Lower leg skin (tissue), 4 donors: ENCODE measurements at regions not wholly inside any gene's neighbourhood (a gene's known extent, or its start where the extent isn't known, plus 50 kb on each side); places are given as distances from the start of the nearest gene placed in this dataset.

ENCODE experiments used
- DNase-seq, 2 donors: peaks; one replicate each; pipeline ENCODE4 v3.0.0-alpha.2; 2019; ENCODE audit warnings: low spot score in 2 of 2
- H3K4me3 ChIP-seq: fragments of 200-600 bp; sonication (generic); 2 replicates; pipeline ENCODE4 v1.5.1; 2017; ENCODE audit warnings: mild to moderate bottlenecking, low read depth; ENCODE audit not compliant: poor library complexity, severe bottlenecking
- CTCF ChIP-seq, 3 donors: fragments of 450-650 bp; IDR thresholded peaks; one replicate each; pipeline ENCODE4 v1.5.1; 2016; ENCODE audit warnings: antibody characterized with exemption in 3 of 3, mild to moderate bottlenecking in 3 of 3, moderate library complexity in 2 of 3
- POLR2A ChIP-seq, 2 donors: fragments of 450-650 bp; IDR thresholded peaks; one replicate each; pipeline ENCODE4 v1.6.1; 2016 to 2017; ENCODE audit warnings: antibody characterized with exemption in 2 of 2, mild to moderate bottlenecking in 1 of 2, moderate library complexity in 1 of 2
- WGBS, 2 donors: methylation state at CpG; one replicate each; pipeline ENCODE4 v1.1.5; 2018; 5-methylcytosine and 5-hydroxymethylcytosine counted together
- intact Hi-C: fragments of 100-400 bp; cut with DNase I; formaldehyde crosslinking; loops from one replicate; pipeline ENCODE4 v1.15.0; 2023; ENCODE audit warnings: low total_unique reads

GRCh38 chr9:96050861-96051155 is 175.3 kb downstream of the ERCC6L2 start:
- TF ChIP-seq POLR2A (IDR thresholded peaks at IDR 0.05) (no peak), CTCF (IDR thresholded peaks at IDR 0.05) (no peak)
- intact Hi-C loops, result no loop called here
- 92% methylated on average over 7 of the region's 7 CpGs for WGBS, 2 donors
- no peak for DNase-seq
- no peak overlapping the region for H3K4me3 ChIP-seq

GRCh38 chr9:96050048-96050860 is 174.8 kb downstream of the ERCC6L2 start:
- intact Hi-C loops, result no loop called here
- H3K4me3 ChIP-seq, result no peak overlapping the region
- no peak for DNase-seq
- 90 to 91% methylated on average over 29 to 30 of the region's 30 CpGs for WGBS, 2 donors
- TF ChIP-seq CTCF (IDR thresholded peaks at IDR 0.05) (no peak), POLR2A (IDR thresholded peaks at IDR 0.05) (no peak)

GRCh38 chr9:96048956-96049831 is 173.7 kb downstream of the ERCC6L2 start:
- H3K4me3 ChIP-seq, result no peak overlapping the region
- intact Hi-C loops, result no loop called here
- no peak for DNase-seq
- TF ChIP-seq CTCF (IDR thresholded peaks at IDR 0.05) (no peak), POLR2A (IDR thresholded peaks at IDR 0.05) (no peak)
- WGBS, 2 donors, result 69 to 72% methylated on average over 36 to 37 of the region's 39 CpGs

- H3K4me3 ChIP-seq, result no peak overlapping the region
- intact Hi-C loops, result no loop called here
- WGBS, 2 donors, result 52 to 56% methylated on average over 24 of the region's 24 CpGs
- TF ChIP-seq CTCF (IDR thresholded peaks at IDR 0.05), result no peak
- DNase-seq, result no peak
Observed at GRCh38 chr9:96048104-96048955, 172.8 kb downstream of the ERCC6L2 start.

GRCh38 chr9:96047741-96048103 is 172.2 kb downstream of the ERCC6L2 start:
- intact Hi-C loops, result no loop called here
- WGBS, 2 donors, result 74 to 83% methylated on average over 10 of the region's 10 CpGs

More at GRCh38 chr9:96047741-96048103, 172.2 kb downstream of the ERCC6L2 start:
- DNase-seq, result no peak
- TF ChIP-seq CTCF (IDR thresholded peaks at IDR 0.05) (no peak), POLR2A (IDR thresholded peaks at IDR 0.05) (no peak)
- no peak overlapping the region for H3K4me3 ChIP-seq
